Aorta (tissue), 5 donors: ENCODE measurements at regions not wholly inside any gene's neighbourhood (a gene's known extent, or its start where the extent isn't known, plus 50 kb on each side); places are given as distances from the start of the nearest gene placed in this dataset.

Experiments
- ATAC-seq: fragments of 200-7000 bp; cut with Tn5 transposase; one replicate; pipeline ENCODE4 v1.9.1; 2022; ENCODE audit warnings: moderate library complexity; ENCODE audit not compliant: low FRiP score
- DNase-seq, 2 donors: peaks; one replicate each; pipeline ENCODE4 v3.0.0-alpha.2; 2020
- H3K27ac ChIP-seq, 2 donors: one replicate each; pipeline ENCODE4 v1.5.1; 2013; ENCODE audit warnings: low read length in 2 of 2, mild to moderate bottlenecking in 2 of 2, moderate library complexity in 2 of 2, control low read depth in 1 of 2, inconsistent platforms in 1 of 2, low read depth in 1 of 2
- H3K27me3 ChIP-seq, 2 donors: one replicate each; pipeline ENCODE4 v1.6.1; 2013; ENCODE audit warnings: control low read depth in 1 of 2, low read length in 1 of 2, mild to moderate bottlenecking in 1 of 2, moderate library complexity in 1 of 2; ENCODE audit not compliant: insufficient read depth in 2 of 2, control insufficient read depth in 1 of 2
- H3K36me3 ChIP-seq, 2 donors: one replicate each; pipeline ENCODE4 v1.6.1; 2013; ENCODE audit warnings: control low read depth in 1 of 2, low read length in 1 of 2, mild to moderate bottlenecking in 1 of 2; ENCODE audit not compliant: insufficient read depth in 2 of 2, control insufficient read depth in 1 of 2
- H3K4me1 ChIP-seq, 2 donors: one replicate each; pipeline ENCODE4 v1.6.1; 2013; ENCODE audit warnings: low read length in 2 of 2, control low read depth in 1 of 2, mild to moderate bottlenecking in 1 of 2, moderate library complexity in 1 of 2; ENCODE audit not compliant: insufficient read depth in 2 of 2, control insufficient read depth in 1 of 2
- H3K4me3 ChIP-seq, 2 donors: one replicate each; pipeline ENCODE4 v1.5.1; 2013; ENCODE audit warnings: low read length in 2 of 2, control low read depth in 1 of 2, mild to moderate bottlenecking in 1 of 2
- H3K9me3 ChIP-seq: one replicate; pipeline ENCODE4 v1.6.1; 2013; ENCODE audit warnings: mild to moderate bottlenecking, low read length; ENCODE audit not compliant: control insufficient read depth
- WGBS, 2 donors: extraction: QIAGEN DNeasy Blood & Tissue Kit; methylation state at CpG; one replicate each; pipeline ENCODE4 v1.1.7; 2013; 5-methylcytosine and 5-hydroxymethylcytosine counted together
- intact Hi-C, 2 donors: fragments of 100-400 bp; cut with DNase I; formaldehyde crosslinking; loops; one replicate each; pipeline versions ENCODE4 v1.14.2 to v1.15.0; 2022
- donor health status: healthy with polysubstance abuse.
- donor health status: Bipolar disorder and iron deficiency.
- donor health status: DM: no; HTN: no; CAD: no.
- donor health status: DM: no; HTN: no; CAD: no.
- donor health status: DM: yes; HTN: yes; CAD: no.

- Histone ChIP-seq H3K4me1 (no peaks in the 10 kb centered on the region), H3K9me3 (peaks cover 2% of the 10 kb centered on the region), H3K4me3 (no peak overlapping the region), H3K36me3 (no peaks in the 10 kb centered on the region), H3K27me3 (no peaks in the 10 kb centered on the region), H3K27ac (no peak overlapping the region)
- intact Hi-C loops = no loop called here
- ATAC-seq = no peak
- WGBS, 2 donors = 85 to 86% methylated on average over 5 of the region's 5 CpGs
- no peak for DNase-seq
Measured at GRCh38 chr5:175388531-175388930, 55.5 kb downstream of the DRD1 start.

GRCh38 chr5:175387144-175387543 lies 56.8 kb downstream of the DRD1 start:
- no peaks in the 10 kb centered on the region for H3K36me3 ChIP-seq
- no peak for DNase-seq
- H3K27ac ChIP-seq = no peak overlapping the region
- no peak for ATAC-seq
- no peaks in the 10 kb centered on the region for H3K27me3 ChIP-seq
- intact Hi-C loops = no loop called here
- H3K4me3 ChIP-seq = no peak overlapping the region
- WGBS, 2 donors = 54 to 58% methylated on average over 2 of the region's 2 CpGs
- H3K4me1 ChIP-seq = no peaks in the 10 kb centered on the region
- peaks cover 2% of the 10 kb centered on the region for H3K9me3 ChIP-seq

- 89 to 96% methylated on average over 2 of the region's 2 CpGs for WGBS, 2 donors
- Histone ChIP-seq H3K4me1 (no peaks in the 10 kb centered on the region), H3K27me3 (no peaks in the 10 kb centered on the region), H3K4me3 (no peak overlapping the region), H3K36me3 (no peaks in the 10 kb centered on the region), H3K9me3 (peaks cover 2% of the 10 kb centered on the region), H3K27ac (no peak overlapping the region)
- intact Hi-C loops = no loop called here
- ATAC-seq (no peak), DNase-seq (no peak)
Measured at GRCh38 chr5:175386526-175386925, 57.5 kb downstream of the DRD1 start.

GRCh38 chr5:175385691-175386362 lies 58.2 kb downstream of the DRD1 start:
- no peaks in the 10 kb centered on the region for H3K4me1 ChIP-seq
- H3K4me3 ChIP-seq = no peak overlapping the region
- peaks cover 2% of the 10 kb centered on the region for H3K9me3 ChIP-seq
- H3K36me3 ChIP-seq = no peaks in the 10 kb centered on the region
- ATAC-seq (no peak), DNase-seq (no peak)
- no peaks in the 10 kb centered on the region for H3K27me3 ChIP-seq
- no peak overlapping the region for H3K27ac ChIP-seq
- 28 to 46% methylated on average over 9 of the region's 9 CpGs for WGBS, 2 donors
- intact Hi-C loops = no loop called here

- DNase-seq = no peak
- Histone ChIP-seq H3K36me3 (no peaks in the 10 kb centered on the region), H3K4me3 (no peak overlapping the region), H3K4me1 (no peaks in the 10 kb centered on the region), H3K27me3 (no peaks in the 10 kb centered on the region), H3K27ac (no peak overlapping the region), H3K9me3 (peaks cover 2% of the 10 kb centered on the region)
- ATAC-seq = no peak
- intact Hi-C loops = no loop called here
- 61 to 65% methylated on average over 2 of the region's 2 CpGs for WGBS, 2 donors
Measured at GRCh38 chr5:175384724-175385552, 59.0 kb downstream of the DRD1 start.

GRCh38 chr5:175383350-175383749 lies 60.6 kb downstream of the DRD1 start:
- intact Hi-C loops = no loop called here
- Histone ChIP-seq H3K27me3 (peaks cover 0 to 1% of the 10 kb centered on the region in 2 donors), H3K4me1 (no peaks in the 10 kb centered on the region), H3K36me3 (no peaks in the 10 kb centered on the region), H3K27ac (no peak overlapping the region), H3K4me3 (no peak overlapping the region), H3K9me3 (peaks cover 2% of the 10 kb centered on the region)
- ATAC-seq (no peak), DNase-seq (no peak)
- WGBS, 2 donors = 72 to 74% methylated on average over 4 of the region's 4 CpGs

- no peaks in the 10 kb centered on the region for H3K4me1 ChIP-seq
- peaks cover 2% of the 10 kb centered on the region for H3K9me3 ChIP-seq
- no peak overlapping the region for H3K4me3 ChIP-seq
- no peak overlapping the region for H3K27ac ChIP-seq
- peaks cover 0 to 2% of the 10 kb centered on the region in 2 donors for H3K27me3 ChIP-seq
- DNase-seq = no peak
- WGBS, 2 donors = 91 to 93% methylated on average over 1 of the region's 1 CpG
- intact Hi-C loops = no loop called here
- no peak for ATAC-seq
- H3K36me3 ChIP-seq = no peaks in the 10 kb centered on the region
Measured at GRCh38 chr5:175382171-175382570, 61.8 kb downstream of the DRD1 start.

- DNase-seq (no peak), ATAC-seq (no peak)
- no peak overlapping the region for H3K27ac ChIP-seq
- WGBS, 2 donors = 63 to 76% methylated on average over 4 of the region's 4 CpGs
- H3K4me3 ChIP-seq = no peak overlapping the region
- intact Hi-C loops = no loop called here
- H3K36me3 ChIP-seq = no peaks in the 10 kb centered on the region
- peaks cover 0 to 2% of the 10 kb centered on the region in 2 donors for H3K27me3 ChIP-seq
- no peaks in the 10 kb centered on the region for H3K4me1 ChIP-seq
- H3K9me3 ChIP-seq = peaks cover 2% of the 10 kb centered on the region
Measured at GRCh38 chr5:175381130-175381529, 62.9 kb downstream of the DRD1 start.

- intact Hi-C loops = no loop called here
- Histone ChIP-seq H3K27me3 (peaks cover 0 to 2% of the 10 kb centered on the region in 2 donors), H3K27ac (no peak overlapping the region), H3K9me3 (peaks cover 2% of the 10 kb centered on the region), H3K4me1 (no peaks in the 10 kb centered on the region), H3K4me3 (no peak overlapping the region), H3K36me3 (no peaks in the 10 kb centered on the region)
- DNase-seq (no peak), ATAC-seq (no peak)
- 94 to 97% methylated on average over 2 of the region's 2 CpGs for WGBS, 2 donors
Measured at GRCh38 chr5:175380701-175381100, 63.3 kb downstream of the DRD1 start.
